HFFc6 (cell line): ENCODE measurements at regions not wholly inside any gene's neighbourhood (a gene's known extent, or its start where the extent isn't known, plus 50 kb on each side); places are given as distances from the start of the nearest gene placed in this dataset.
"Not testable (repeated sequence)": the region's sequence is repeated elsewhere in the genome, so short reads cannot be mapped to it uniquely, and the experiment has no call there.

ENCODE experiments used
- DNase-seq: peaks from one replicate; pipeline ENCODE4 v3.0.0-alpha.2; 2018
- H3K27ac Mint-ChIP-seq: 2 replicates; pipeline ENCODE4 v1.8.0; 2020; ENCODE audit warnings: mild to moderate bottlenecking, mixed read lengths
- H3K27me3 Mint-ChIP-seq: 2 replicates; pipeline ENCODE4 v1.8.0; 2021; ENCODE audit warnings: mild to moderate bottlenecking, moderate library complexity, mixed read lengths; ENCODE audit not compliant: insufficient read depth
- H3K36me3 Mint-ChIP-seq: 2 replicates; pipeline ENCODE4 v1.8.0; 2021; ENCODE audit warnings: low read depth, mixed read lengths
- H3K4me1 Mint-ChIP-seq: 2 replicates; pipeline ENCODE4 v1.8.0; 2020; ENCODE audit warnings: low read depth, mixed read lengths
- H3K4me3 Mint-ChIP-seq: 2 replicates; pipeline ENCODE4 v1.8.0; 2020; ENCODE audit warnings: mild to moderate bottlenecking, moderate library complexity, mixed read lengths
- H3K9me3 Mint-ChIP-seq: 2 replicates; pipeline ENCODE4 v1.8.0; 2020; ENCODE audit warnings: mild to moderate bottlenecking, mixed read lengths
- TF ChIP-seq, protein P1 (sequence below): fragments of 200-600 bp; sonication (generic); IDR thresholded peaks from 2 replicates; pipeline ENCODE4 v1.5.0; 2021; ENCODE audit warnings: antibody characterized with exemption, mild to moderate bottlenecking

DNA sequence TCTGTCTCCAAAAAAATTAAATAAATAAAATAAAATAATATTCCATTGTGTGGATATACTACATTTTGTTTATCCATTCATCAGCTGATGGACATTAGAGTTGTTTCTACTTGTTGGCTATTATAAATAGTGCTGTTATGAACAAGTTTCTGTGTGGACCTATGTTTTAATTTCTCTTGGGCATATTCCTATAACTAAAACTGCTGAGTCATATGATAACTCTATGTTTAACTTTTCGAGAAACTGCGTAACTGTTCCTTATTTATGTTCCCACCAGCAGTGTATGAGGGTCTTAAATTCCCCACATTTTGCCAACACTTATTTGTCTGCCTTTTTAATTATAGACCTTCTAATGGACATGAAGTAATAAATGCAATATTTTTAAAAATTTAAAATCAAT, 80.0 kb upstream of the XIST start:
- no peak for DNase-seq
- TF ChIP-seq, protein P1, sequence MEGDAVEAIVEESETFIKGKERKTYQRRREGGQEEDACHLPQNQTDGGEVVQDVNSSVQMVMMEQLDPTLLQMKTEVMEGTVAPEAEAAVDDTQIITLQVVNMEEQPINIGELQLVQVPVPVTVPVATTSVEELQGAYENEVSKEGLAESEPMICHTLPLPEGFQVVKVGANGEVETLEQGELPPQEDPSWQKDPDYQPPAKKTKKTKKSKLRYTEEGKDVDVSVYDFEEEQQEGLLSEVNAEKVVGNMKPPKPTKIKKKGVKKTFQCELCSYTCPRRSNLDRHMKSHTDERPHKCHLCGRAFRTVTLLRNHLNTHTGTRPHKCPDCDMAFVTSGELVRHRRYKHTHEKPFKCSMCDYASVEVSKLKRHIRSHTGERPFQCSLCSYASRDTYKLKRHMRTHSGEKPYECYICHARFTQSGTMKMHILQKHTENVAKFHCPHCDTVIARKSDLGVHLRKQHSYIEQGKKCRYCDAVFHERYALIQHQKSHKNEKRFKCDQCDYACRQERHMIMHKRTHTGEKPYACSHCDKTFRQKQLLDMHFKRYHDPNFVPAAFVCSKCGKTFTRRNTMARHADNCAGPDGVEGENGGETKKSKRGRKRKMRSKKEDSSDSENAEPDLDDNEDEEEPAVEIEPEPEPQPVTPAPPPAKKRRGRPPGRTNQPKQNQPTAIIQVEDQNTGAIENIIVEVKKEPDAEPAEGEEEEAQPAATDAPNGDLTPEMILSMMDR = no peak
- Mint-ChIP-seq H3K4me3 (no peak overlapping the region), H3K27me3 (no peaks in the 10 kb centered on the region; the same call in 1 of the 2 replicates), H3K27ac (no peak overlapping the region), H3K36me3 (no peaks in the 10 kb centered on the region), H3K4me1 (peaks cover 6% of the 10 kb centered on the region; the same call in 1 of the 2 replicates), H3K9me3 (no peaks in the 10 kb centered on the region)

DNA sequence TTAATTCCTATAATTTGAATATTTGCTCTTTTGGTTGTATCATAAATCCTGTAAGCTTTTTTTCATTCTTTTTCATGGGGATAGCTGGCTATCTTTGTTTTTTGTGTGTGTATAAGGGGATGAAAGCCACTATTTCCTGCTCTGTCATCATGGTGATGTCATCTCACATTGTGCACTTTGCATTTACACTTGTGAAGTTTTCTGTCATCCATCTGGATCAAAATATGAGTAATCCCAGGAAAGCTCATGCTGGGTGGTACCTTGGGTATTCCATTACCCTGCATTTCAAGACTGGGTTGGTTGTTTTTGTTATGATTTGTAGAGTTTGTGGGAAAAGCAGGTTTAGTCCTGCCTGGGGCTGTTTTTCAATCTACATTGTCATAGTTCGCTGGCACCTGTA, 77.8 kb upstream of the XIST start:
- no peak overlapping the region for H3K27ac Mint-ChIP-seq
- no peak for DNase-seq
- TF ChIP-seq, protein P1 = no peak
- no peaks in the 10 kb centered on the region for H3K36me3 Mint-ChIP-seq
- H3K9me3 Mint-ChIP-seq = no peaks in the 10 kb centered on the region
- no peak overlapping the region for H3K4me3 Mint-ChIP-seq
- peaks cover 6% of the 10 kb centered on the region; the same call in 1 of the 2 replicates for H3K4me1 Mint-ChIP-seq
- H3K27me3 Mint-ChIP-seq = no peaks in the 10 kb centered on the region; the same call in 1 of the 2 replicates

DNA sequence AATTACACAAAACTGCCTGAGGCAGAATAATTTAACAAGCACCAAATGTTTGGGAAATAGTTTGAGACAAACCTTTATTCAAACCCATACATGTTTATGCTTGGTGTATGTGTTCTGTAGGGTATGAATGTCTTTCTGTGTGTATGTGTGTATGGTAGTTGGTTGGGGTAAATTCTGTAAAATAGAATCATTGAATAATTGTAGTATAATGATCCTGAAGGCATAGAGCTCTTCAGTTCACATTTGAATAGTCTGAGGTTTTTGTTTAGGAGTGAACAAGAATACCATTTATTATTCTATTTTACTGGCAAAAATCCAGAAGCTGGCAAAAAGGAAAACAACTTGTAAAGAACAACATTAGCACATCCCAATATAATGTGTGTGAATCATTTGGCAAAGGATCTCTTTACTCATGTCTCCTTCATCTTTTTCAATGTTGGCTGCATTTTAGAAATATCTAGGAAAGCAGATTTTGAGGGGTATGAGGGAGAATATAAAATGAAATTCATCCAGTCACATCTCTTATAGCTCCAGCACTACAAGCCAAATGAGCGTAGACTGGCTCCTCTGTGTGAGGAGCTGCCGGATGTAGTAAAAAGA, 70.4 kb upstream of the XIST start:
- Mint-ChIP-seq H3K27me3 (no peaks in the 10 kb centered on the region; the same call in 1 of the 2 replicates), H3K4me1 (peaks cover 33% of the 10 kb centered on the region), H3K4me3 (peak overlapping the region; percentile 45; the same call in 1 of the 2 replicates), H3K9me3 (no peaks in the 10 kb centered on the region), H3K36me3 (no peaks in the 10 kb centered on the region), H3K27ac (peak overlapping the region; percentile 40; the same call in 1 of the 2 replicates)
- peak; percentile 11 for DNase-seq
- TF ChIP-seq, protein P1 = no peak

DNA sequence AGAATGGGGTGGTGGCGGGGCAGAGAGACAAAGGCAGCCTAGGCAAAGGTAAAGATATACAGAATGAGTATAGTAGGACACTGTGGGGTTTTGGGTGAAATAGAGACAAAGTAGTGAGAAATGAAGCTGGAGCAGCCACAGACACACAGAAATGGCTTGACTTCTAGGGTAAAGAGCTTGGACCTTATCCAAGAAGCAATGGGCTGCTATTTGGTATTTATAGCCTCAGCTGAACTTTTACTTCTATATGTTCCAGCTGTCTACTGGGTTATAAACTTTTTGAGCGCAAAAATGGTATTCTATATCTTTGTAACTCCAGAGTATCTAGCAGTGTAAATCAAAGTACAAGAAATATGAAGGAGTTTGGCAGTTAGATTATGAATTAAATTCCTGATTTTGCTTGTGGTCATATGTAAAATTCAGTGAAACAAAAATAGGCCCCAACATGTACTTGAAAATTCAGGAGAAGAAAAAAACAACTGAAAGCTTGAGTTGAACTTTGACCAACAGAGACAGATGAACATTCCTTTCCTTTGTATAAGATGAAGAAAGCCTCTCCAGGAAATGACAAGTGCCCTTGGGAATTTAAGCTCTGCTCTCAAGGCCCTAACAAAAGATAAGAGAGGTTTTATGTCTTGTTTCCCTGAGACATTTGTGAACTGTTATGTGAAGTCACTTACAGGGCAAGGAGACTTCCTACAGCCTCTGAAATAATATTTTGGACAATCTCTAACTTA, 64.6 kb upstream of the XIST start:
- peak overlapping the region; percentile 99 for H3K27ac Mint-ChIP-seq
- H3K36me3 Mint-ChIP-seq = no peaks in the 10 kb centered on the region
- peak; percentile 76 for DNase-seq
- no peaks in the 10 kb centered on the region; the same call in 1 of the 2 replicates for H3K27me3 Mint-ChIP-seq
- H3K4me3 Mint-ChIP-seq = peak overlapping the region; percentile 84
- H3K4me1 Mint-ChIP-seq = peaks cover 51% of the 10 kb centered on the region
- TF ChIP-seq, protein P1 = no peak
- H3K9me3 Mint-ChIP-seq = no peaks in the 10 kb centered on the region

DNA sequence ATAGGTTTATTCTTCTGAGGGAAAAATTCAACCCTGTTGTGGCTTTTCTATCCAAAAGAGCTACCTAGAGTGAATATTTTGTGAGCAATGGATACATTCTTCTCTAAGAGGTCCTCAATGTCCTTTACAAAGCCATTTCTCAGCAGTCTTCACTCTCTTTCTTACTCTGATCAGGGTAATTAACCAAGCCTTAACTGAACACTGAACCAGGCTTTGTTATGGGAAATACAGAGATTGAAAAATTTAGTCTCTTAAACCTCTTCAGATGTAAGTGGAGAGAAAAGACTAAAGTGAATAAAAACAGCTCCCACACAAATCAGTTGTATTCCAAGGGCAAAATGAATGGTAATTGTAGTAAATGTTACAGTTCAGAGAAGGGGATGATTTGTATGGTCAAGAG, 64.0 kb upstream of the XIST start:
- DNase-seq = no peak
- TF ChIP-seq, protein P1 = no peak
- peak overlapping the region; percentile 84; the same call in 1 of the 2 replicates for H3K4me3 Mint-ChIP-seq
- peak overlapping the region; percentile 99 for H3K27ac Mint-ChIP-seq
- no peaks in the 10 kb centered on the region for H3K27me3 Mint-ChIP-seq
- no peaks in the 10 kb centered on the region for H3K9me3 Mint-ChIP-seq
- peaks cover 49% of the 10 kb centered on the region for H3K4me1 Mint-ChIP-seq
- no peaks in the 10 kb centered on the region for H3K36me3 Mint-ChIP-seq

DNA sequence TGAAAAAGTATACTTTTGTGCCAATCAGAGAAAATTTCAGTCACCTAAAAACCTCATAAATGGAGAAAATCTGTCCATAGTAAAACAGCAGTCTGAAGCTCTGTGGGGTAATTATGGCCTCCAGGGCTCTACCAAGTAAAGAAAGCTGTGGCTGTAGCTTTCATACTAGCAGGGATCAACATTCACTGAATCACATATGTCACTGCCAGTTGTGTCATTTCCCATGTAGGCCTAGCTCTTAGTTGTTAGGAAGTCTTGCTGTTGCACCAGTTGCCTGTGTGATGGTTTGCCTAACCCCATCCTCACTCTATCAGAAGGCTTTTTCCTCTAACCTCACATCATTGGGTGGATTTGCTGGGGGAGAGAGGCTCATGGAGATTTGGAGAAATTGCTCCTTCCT, 62.3 kb upstream of the XIST start:
- not testable (repeated sequence) for DNase-seq, H3K9me3 Mint-ChIP-seq, H3K4me3 Mint-ChIP-seq, H3K27me3 Mint-ChIP-seq, H3K36me3 Mint-ChIP-seq
- H3K27ac Mint-ChIP-seq = peak overlapping the region; percentile 56; the same call in 1 of the 2 replicates
- H3K4me1 Mint-ChIP-seq = peaks cover 49% of the 10 kb centered on the region
